ENCODE measurements at regions not wholly inside any gene's neighbourhood (a gene's known extent, or its start where the extent isn't known, plus 50 kb on each side); places are given as distances from the start of the nearest gene placed in this dataset.

GRCh38 chr3:177597311-177598096, 400.2 kb upstream of the TBL1XR1 start (continued):
- no peak for TF ChIP-seq CHD7 (IDR thresholded peaks at IDR 0.05; ENCODE audit: insufficient replicate concordance, low read length)
- no peak for TF ChIP-seq POLR2AphosphoS5 (IDR thresholded peaks at IDR 0.05; ENCODE audit: low read depth, low read length)
- TF ChIP-seq SP1 (IDR thresholded peaks at IDR 0.05; ENCODE audit: low read depth, low read length) = no peak
- no peak for TF ChIP-seq NRF1 (IDR thresholded peaks at IDR 0.05; ENCODE audit: low read depth, low read length)
- no peak for TF ChIP-seq TEAD4 (IDR thresholded peaks at IDR 0.05; ENCODE audit: low read depth, low read length)
- TF ChIP-seq SIN3A (conservative IDR thresholded peaks at IDR 0.05 in 1 of 2, IDR thresholded peaks at IDR 0.05 in 1 of 2; ENCODE audit: low read depth in 1 of 2, low read length in 2 of 2) = no peak
- TF ChIP-seq EP300 (IDR thresholded peaks at IDR 0.05; ENCODE audit: borderline replicate concordance in 1 of 2, low read depth in 2 of 2, low read length in 2 of 2) = no peak
- no peak for TF ChIP-seq MAX (IDR thresholded peaks at IDR 0.05)
- TF ChIP-seq SP4 (IDR thresholded peaks at IDR 0.05; ENCODE audit: low read length) = no peak
- no peak for TF ChIP-seq TBP (IDR thresholded peaks at IDR 0.05; ENCODE audit: low read depth, low read length)
